ENCODE measurements at regions not wholly inside any gene's neighbourhood (a gene's known extent, or its start where the extent isn't known, plus 50 kb on each side); places are given as distances from the start of the nearest gene placed in this dataset.

DNA sequence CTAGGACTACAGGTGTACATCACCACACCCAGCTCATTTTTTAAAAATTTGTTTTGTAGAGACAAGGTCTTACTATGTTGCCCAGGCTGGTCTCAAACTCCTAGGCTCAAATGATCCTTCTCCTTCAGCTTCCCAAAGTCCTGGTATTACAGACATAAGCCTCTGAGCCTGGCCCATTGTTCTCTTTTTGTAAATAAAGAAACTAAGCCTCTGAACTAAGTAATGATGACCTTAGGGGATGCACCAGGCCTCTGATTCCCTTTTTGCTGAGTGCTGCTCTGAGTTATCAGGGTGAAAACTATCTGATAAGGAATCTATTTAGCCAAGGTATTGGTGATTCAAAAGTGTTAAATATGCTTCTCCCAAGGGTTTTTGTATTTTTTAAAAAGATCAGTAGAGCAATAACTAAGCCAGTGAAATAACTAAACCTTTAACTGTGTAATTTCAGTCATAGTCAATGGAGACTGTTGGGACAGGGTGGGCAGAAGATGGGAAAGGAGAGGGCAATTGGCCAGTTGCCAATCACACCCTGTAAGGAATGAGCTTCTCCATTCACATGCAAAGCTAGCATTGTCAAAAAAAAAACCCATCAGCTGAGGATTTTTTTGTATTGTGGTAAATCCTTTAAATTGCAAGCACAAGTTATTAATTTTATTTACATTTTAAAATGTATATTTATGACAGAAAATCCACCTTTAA lies 194.8 kb upstream of the PFN2 start:
- DNase-seq (ENCODE audit: low spot score): no peak
- TF ChIP-seq EZH2 (IDR thresholded peaks at IDR 0.05; ENCODE audit: borderline replicate concordance, low read depth, low read length, poor library complexity, severe bottlenecking): no peak
- TF ChIP-seq, protein P1, sequence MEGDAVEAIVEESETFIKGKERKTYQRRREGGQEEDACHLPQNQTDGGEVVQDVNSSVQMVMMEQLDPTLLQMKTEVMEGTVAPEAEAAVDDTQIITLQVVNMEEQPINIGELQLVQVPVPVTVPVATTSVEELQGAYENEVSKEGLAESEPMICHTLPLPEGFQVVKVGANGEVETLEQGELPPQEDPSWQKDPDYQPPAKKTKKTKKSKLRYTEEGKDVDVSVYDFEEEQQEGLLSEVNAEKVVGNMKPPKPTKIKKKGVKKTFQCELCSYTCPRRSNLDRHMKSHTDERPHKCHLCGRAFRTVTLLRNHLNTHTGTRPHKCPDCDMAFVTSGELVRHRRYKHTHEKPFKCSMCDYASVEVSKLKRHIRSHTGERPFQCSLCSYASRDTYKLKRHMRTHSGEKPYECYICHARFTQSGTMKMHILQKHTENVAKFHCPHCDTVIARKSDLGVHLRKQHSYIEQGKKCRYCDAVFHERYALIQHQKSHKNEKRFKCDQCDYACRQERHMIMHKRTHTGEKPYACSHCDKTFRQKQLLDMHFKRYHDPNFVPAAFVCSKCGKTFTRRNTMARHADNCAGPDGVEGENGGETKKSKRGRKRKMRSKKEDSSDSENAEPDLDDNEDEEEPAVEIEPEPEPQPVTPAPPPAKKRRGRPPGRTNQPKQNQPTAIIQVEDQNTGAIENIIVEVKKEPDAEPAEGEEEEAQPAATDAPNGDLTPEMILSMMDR (conservative IDR thresholded peaks at IDR 0.05; ENCODE audit: low read depth, low read length): no peak
- Histone ChIP-seq H3K36me3 (ENCODE audit: insufficient read depth, low read length, poor library complexity, severe bottlenecking) (no peaks in the 10 kb centered on the region), H3K27ac (ENCODE audit: low read depth, low read length, poor library complexity, severe bottlenecking) (no peak overlapping the region), H3K27me3 (replicated peaks; ENCODE audit: insufficient read depth, low read depth, low read length, poor library complexity) (no peaks in the 10 kb centered on the region), H3K9me3 (ENCODE audit: low read depth, low read length, poor library complexity, severe bottlenecking) (no peaks in the 10 kb centered on the region), H3K4me1 (ENCODE audit: insufficient read depth, low read length, poor library complexity, severe bottlenecking) (no peaks in the 10 kb centered on the region), H3K4me3 (ENCODE audit: low read depth, low read length, poor library complexity, severe bottlenecking) (no peak overlapping the region)
- ChIA-PET CTCF (no interaction called here), POLR2A (ENCODE audit: low non-redundant PET) (no interaction called here)
- intact Hi-C loops (cut with micrococcal nuclease; ENCODE audit: unreplicated experiment): no loop called here
- no TSS peak for BruUV-seq (replicated peaks)

DNA sequence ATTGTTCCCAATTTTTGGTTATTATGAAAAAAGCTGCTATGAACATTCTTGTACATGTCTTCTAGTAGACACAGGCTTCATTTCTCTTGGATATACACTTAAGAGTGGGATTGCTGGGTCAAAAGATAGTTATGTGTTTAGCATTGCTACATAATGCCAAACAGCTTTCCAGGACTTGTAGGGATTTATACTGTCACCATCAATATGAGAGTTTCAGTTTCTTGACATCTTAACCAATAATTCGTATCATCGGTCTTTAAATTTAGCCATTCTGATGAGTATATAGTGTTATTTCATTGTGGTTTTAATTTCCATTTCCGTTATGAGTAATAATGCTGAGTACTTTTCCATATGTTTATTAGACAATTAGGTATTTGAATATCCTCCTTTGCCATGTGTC lies 190.3 kb upstream of the PFN2 start:
- H3K4me1 ChIP-seq (ENCODE audit: insufficient read depth, low read length, poor library complexity, severe bottlenecking): peaks cover 3% of the 10 kb centered on the region
- DNase-seq (ENCODE audit: low spot score): no peak
- no TSS peak for BruUV-seq (replicated peaks)
- ChIA-PET CTCF (no interaction called here), POLR2A (ENCODE audit: low non-redundant PET) (no interaction called here)
- TF ChIP-seq EZH2 (IDR thresholded peaks at IDR 0.05; ENCODE audit: borderline replicate concordance, low read depth, low read length, poor library complexity, severe bottlenecking): no peak
- TF ChIP-seq, protein P1 (conservative IDR thresholded peaks at IDR 0.05; ENCODE audit: low read depth, low read length): no peak
- no peaks in the 10 kb centered on the region for H3K9me3 ChIP-seq (ENCODE audit: low read depth, low read length, poor library complexity, severe bottlenecking)
- H3K4me3 ChIP-seq (ENCODE audit: low read depth, low read length, poor library complexity, severe bottlenecking): no peak overlapping the region
- H3K27me3 ChIP-seq (replicated peaks; ENCODE audit: insufficient read depth, low read depth, low read length, poor library complexity): no peaks in the 10 kb centered on the region
- no peaks in the 10 kb centered on the region for H3K36me3 ChIP-seq (ENCODE audit: insufficient read depth, low read length, poor library complexity, severe bottlenecking)
- H3K27ac ChIP-seq (ENCODE audit: low read depth, low read length, poor library complexity, severe bottlenecking): no peak overlapping the region
- intact Hi-C loops (cut with micrococcal nuclease; ENCODE audit: unreplicated experiment): no loop called here

DNA sequence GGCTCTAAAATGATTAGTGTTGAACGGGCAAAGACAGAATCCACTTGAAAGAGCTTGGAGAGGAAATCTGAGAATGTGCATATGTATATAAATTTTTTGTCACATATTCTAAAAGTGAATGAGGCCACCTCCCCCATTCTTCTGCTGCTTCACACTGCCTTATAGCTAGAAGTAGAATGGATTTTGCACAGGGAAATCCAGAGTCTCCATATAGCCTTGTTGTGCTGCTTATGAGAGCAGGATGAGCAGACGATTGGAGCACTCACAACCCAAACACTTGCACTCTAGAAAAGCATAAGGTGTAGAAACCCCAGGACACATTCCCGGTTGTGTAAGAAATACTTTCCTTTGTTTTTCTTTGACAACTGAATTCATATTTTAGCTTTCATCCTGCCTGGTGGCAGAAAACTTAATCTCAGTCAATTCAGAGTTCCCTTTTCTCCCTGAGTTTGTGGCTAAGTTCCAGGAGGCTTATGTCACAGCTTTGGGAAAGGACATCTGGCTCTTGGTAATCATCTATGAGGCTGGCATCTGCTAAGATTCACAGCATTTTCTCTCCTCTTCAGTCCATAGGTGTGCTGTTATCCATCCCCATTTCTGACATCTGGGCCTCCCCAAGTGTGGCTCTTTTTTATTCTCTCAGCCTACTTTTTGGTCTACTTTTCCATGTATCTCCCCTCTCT lies 188.4 kb upstream of the PFN2 start:
- intact Hi-C loops (cut with micrococcal nuclease; ENCODE audit: unreplicated experiment): no loop called here
- peak; percentile 43 for DNase-seq (ENCODE audit: low spot score)
- POLR2A ChIA-PET (ENCODE audit: low non-redundant PET): no interaction called here

More for the DNA sequence above, 188.4 kb upstream of the PFN2 start:
- H3K9me3 ChIP-seq (ENCODE audit: low read depth, low read length, poor library complexity, severe bottlenecking): no peaks in the 10 kb centered on the region
- H3K36me3 ChIP-seq (ENCODE audit: insufficient read depth, low read length, poor library complexity, severe bottlenecking): no peaks in the 10 kb centered on the region
- peaks cover 3% of the 10 kb centered on the region for H3K4me1 ChIP-seq (ENCODE audit: insufficient read depth, low read length, poor library complexity, severe bottlenecking)
- CTCF ChIA-PET: no interaction called here
- H3K27ac ChIP-seq (ENCODE audit: low read depth, low read length, poor library complexity, severe bottlenecking): no peak overlapping the region
- no peak for TF ChIP-seq EZH2 (IDR thresholded peaks at IDR 0.05; ENCODE audit: borderline replicate concordance, low read depth, low read length, poor library complexity, severe bottlenecking)
- TF ChIP-seq, protein P1 (conservative IDR thresholded peaks at IDR 0.05; ENCODE audit: low read depth, low read length): no peak
- no peak overlapping the region for H3K4me3 ChIP-seq (ENCODE audit: low read depth, low read length, poor library complexity, severe bottlenecking)
- no TSS peak for BruUV-seq (replicated peaks)
- H3K27me3 ChIP-seq (replicated peaks; ENCODE audit: insufficient read depth, low read depth, low read length, poor library complexity): no peaks in the 10 kb centered on the region
